Trophoblast cell (in vitro differentiated cells and primary cell): ENCODE measurements at regions not wholly inside any gene's neighbourhood (a gene's known extent, or its start where the extent isn't known, plus 50 kb on each side); places are given as distances from the start of the nearest gene placed in this dataset.

ENCODE experiments used
- DNase-seq, 2 donors: peaks; one replicate each; pipeline ENCODE4 v3.0.0-alpha.2; 2016
- H2AFZ ChIP-seq: 2 replicates; pipeline ENCODE4 v1.6.1; 2013; ENCODE audit warnings: low read length, moderate library complexity, mild to moderate bottlenecking; ENCODE audit not compliant: insufficient read depth, poor library complexity
- H2AK5ac ChIP-seq: 2 replicates; pipeline ENCODE4 v1.6.1; 2013; ENCODE audit warnings: mild to moderate bottlenecking, low read length
- H2BK120ac ChIP-seq: 2 replicates; pipeline ENCODE4 v1.6.1; 2013; ENCODE audit warnings: low read length, mild to moderate bottlenecking, moderate library complexity; ENCODE audit not compliant: insufficient read depth, poor library complexity
- H2BK12ac ChIP-seq: 2 replicates; pipeline ENCODE4 v1.6.1; 2013; ENCODE audit warnings: mild to moderate bottlenecking, low read length, moderate library complexity
- H2BK5ac ChIP-seq: 2 replicates; pipeline ENCODE4 v1.6.1; 2013; ENCODE audit warnings: low read length, low read depth, moderate library complexity, mild to moderate bottlenecking; ENCODE audit not compliant: poor library complexity
- H3K14ac ChIP-seq: 2 replicates; pipeline ENCODE4 v1.6.1; 2013; ENCODE audit warnings: mild to moderate bottlenecking, low read length
- H3K18ac ChIP-seq: 2 replicates; pipeline ENCODE4 v1.6.1; 2013; ENCODE audit warnings: mild to moderate bottlenecking, low read length
- H3K23ac ChIP-seq: 2 replicates; pipeline ENCODE4 v1.6.1; 2013; ENCODE audit warnings: low read length
- H3K27ac ChIP-seq: 2 replicates; pipeline ENCODE4 v1.5.1; 2013; ENCODE audit warnings: low read depth, mild to moderate bottlenecking, inconsistent platforms, low read length, moderate library complexity
- H3K27me3 ChIP-seq: 2 replicates; pipeline ENCODE4 v1.6.1; 2013; ENCODE audit warnings: inconsistent platforms, mild to moderate bottlenecking, low read length, moderate library complexity; ENCODE audit not compliant: insufficient read depth
- H3K36me3 ChIP-seq, 2 experiments: 1 replicate in 1 of 2; 2 replicates in 1 of 2; pipeline ENCODE4 v1.6.1; 2013; ENCODE audit warnings: low read length in 2 of 2, mild to moderate bottlenecking in 2 of 2, moderate library complexity in 1 of 2; ENCODE audit not compliant: insufficient read depth in 2 of 2, control insufficient read depth in 1 of 2
- H3K4ac ChIP-seq: 2 replicates; pipeline ENCODE4 v1.6.1; 2013; ENCODE audit warnings: low read depth, mild to moderate bottlenecking, low read length, moderate library complexity
- H3K4me1 ChIP-seq, 2 experiments: 1 replicate in 1 of 2; 2 replicates in 1 of 2; pipeline ENCODE4 v1.6.1; 2013; ENCODE audit warnings: low read length in 2 of 2, mild to moderate bottlenecking in 2 of 2, moderate library complexity in 1 of 2; ENCODE audit not compliant: insufficient read depth in 2 of 2, control insufficient read depth in 1 of 2
- H3K4me2 ChIP-seq: 2 replicates; pipeline ENCODE4 v1.6.1; 2013; ENCODE audit warnings: inconsistent platforms, mild to moderate bottlenecking, low read length, moderate library complexity
- H3K4me3 ChIP-seq: 2 replicates; pipeline ENCODE4 v1.5.1; 2013; ENCODE audit warnings: mild to moderate bottlenecking, low read depth, low read length, inconsistent platforms
- H3K79me1 ChIP-seq: one replicate; pipeline ENCODE4 v1.6.1; 2013; ENCODE audit warnings: low read length
- H3K79me2 ChIP-seq: 2 replicates; pipeline ENCODE4 v1.6.1; 2013; ENCODE audit warnings: low read length, mild to moderate bottlenecking; ENCODE audit not compliant: control insufficient read depth, insufficient read depth, poor library complexity
- H3K9ac ChIP-seq: 2 replicates; pipeline ENCODE4 v1.6.1; 2013; ENCODE audit warnings: mild to moderate bottlenecking, low read length
- H3K9me3 ChIP-seq: 2 replicates; pipeline ENCODE4 v1.6.1; 2013; ENCODE audit warnings: low read depth, mild to moderate bottlenecking, control low read depth, inconsistent platforms, low read length; ENCODE audit not compliant: insufficient read depth
- H4K12ac ChIP-seq: 2 replicates; pipeline ENCODE4 v1.6.1; 2013; ENCODE audit warnings: low read depth, mild to moderate bottlenecking, low read length, moderate library complexity
- H4K8ac ChIP-seq: 2 replicates; pipeline ENCODE4 v1.6.1; 2013; ENCODE audit warnings: low read depth, mild to moderate bottlenecking, low read length, moderate library complexity
- H4K91ac ChIP-seq: one replicate; pipeline ENCODE4 v1.6.1; 2013; ENCODE audit warnings: low read depth, mild to moderate bottlenecking, low read length, moderate library complexity
- WGBS: extraction: QIAGEN DNeasy Blood & Tissue Kit; methylation state at CpG from one replicate; pipeline ENCODE4 v1.1.7; 2013; ENCODE audit warnings: missing lambda C conversion rate; ENCODE audit not compliant: insufficient read length, insufficient coverage; ENCODE audit errors: extremely low coverage; 5-methylcytosine and 5-hydroxymethylcytosine counted together

GRCh38 chr11:98434296-98434695 lies 586.5 kb upstream of the CNTN5 start:
- Histone ChIP-seq H3K79me1 (no peaks in the 10 kb centered on the region), H3K18ac (no peak overlapping the region), H4K91ac (no peak overlapping the region), H3K27me3 (no peaks in the 10 kb centered on the region), H3K4me3 (no peak overlapping the region), H4K12ac (no peak overlapping the region), H2BK120ac (no peak overlapping the region), H3K9me3 (no peaks in the 10 kb centered on the region), H4K8ac (no peak overlapping the region), H3K36me3 (no peaks in the 10 kb centered on the region), H3K9ac (no peak overlapping the region), H2AK5ac (no peak overlapping the region), H3K23ac (no peak overlapping the region), H3K14ac (no peak overlapping the region), H3K4ac (no peak overlapping the region), H3K27ac (no peak overlapping the region), H2AFZ (no peak overlapping the region), H2BK12ac (no peak overlapping the region), H3K79me2 (no peaks in the 10 kb centered on the region), H3K4me2 (no peak overlapping the region), H2BK5ac (no peak overlapping the region), H3K4me1 (no peaks in the 10 kb centered on the region)
- DNase-seq: no peak
- WGBS: no CpG with 5 or more reads among the region's 1 CpG

GRCh38 chr11:98453378-98453777 lies 567.4 kb upstream of the CNTN5 start:
- Histone ChIP-seq H4K91ac (no peak overlapping the region), H2AK5ac (no peak overlapping the region), H3K9me3 (no peaks in the 10 kb centered on the region), H3K4ac (no peak overlapping the region), H3K23ac (no peak overlapping the region), H3K36me3 (no peaks in the 10 kb centered on the region), H3K27me3 (no peaks in the 10 kb centered on the region), H3K79me1 (no peaks in the 10 kb centered on the region), H3K14ac (no peak overlapping the region), H3K9ac (no peak overlapping the region), H3K79me2 (no peaks in the 10 kb centered on the region), H3K18ac (no peak overlapping the region), H2BK12ac (no peak overlapping the region), H4K12ac (no peak overlapping the region), H4K8ac (no peak overlapping the region), H3K27ac (no peak overlapping the region), H3K4me1 (no peaks in the 10 kb centered on the region), H3K4me3 (no peak overlapping the region), H2BK5ac (no peak overlapping the region), H3K4me2 (no peak overlapping the region), H2AFZ (no peak overlapping the region), H2BK120ac (no peak overlapping the region)
- DNase-seq: no peak
- no CpG with 5 or more reads among the region's 11 CpGs for WGBS

- Histone ChIP-seq H2BK12ac (no peak overlapping the region), H3K4me3 (no peak overlapping the region), H4K12ac (no peak overlapping the region), H4K8ac (no peak overlapping the region), H2AFZ (no peak overlapping the region), H3K9me3 (no peaks in the 10 kb centered on the region), H3K36me3 (no peaks in the 10 kb centered on the region), H2BK5ac (no peak overlapping the region), H3K79me1 (no peaks in the 10 kb centered on the region), H4K91ac (no peak overlapping the region), H3K9ac (no peak overlapping the region), H3K18ac (no peak overlapping the region), H3K27me3 (no peaks in the 10 kb centered on the region), H3K23ac (no peak overlapping the region), H2AK5ac (no peak overlapping the region), H3K4ac (no peak overlapping the region), H3K4me2 (no peak overlapping the region), H3K79me2 (no peaks in the 10 kb centered on the region), H2BK120ac (no peak overlapping the region), H3K27ac (no peak overlapping the region), H3K4me1 (no peaks in the 10 kb centered on the region), H3K14ac (no peak overlapping the region)
- no peak for DNase-seq
- no CpG with 5 or more reads among the region's 14 CpGs for WGBS
Measured at GRCh38 chr11:98455500-98456307, 565.0 kb upstream of the CNTN5 start.

GRCh38 chr11:98456308-98456680 lies 564.5 kb upstream of the CNTN5 start:
- WGBS: no CpG with 5 or more reads among the region's 5 CpGs
- Histone ChIP-seq H3K9ac (no peak overlapping the region), H4K91ac (no peak overlapping the region), H4K8ac (no peak overlapping the region), H2BK120ac (no peak overlapping the region), H3K79me1 (no peaks in the 10 kb centered on the region), H4K12ac (no peak overlapping the region), H3K4ac (no peak overlapping the region), H3K4me1 (no peaks in the 10 kb centered on the region), H3K4me3 (no peak overlapping the region), H3K27me3 (no peaks in the 10 kb centered on the region), H3K4me2 (no peak overlapping the region), H3K36me3 (no peaks in the 10 kb centered on the region), H3K23ac (no peak overlapping the region), H3K14ac (no peak overlapping the region), H3K27ac (no peak overlapping the region), H3K9me3 (no peaks in the 10 kb centered on the region), H2BK5ac (no peak overlapping the region), H3K18ac (no peak overlapping the region), H2AFZ (no peak overlapping the region), H3K79me2 (no peaks in the 10 kb centered on the region), H2BK12ac (no peak overlapping the region), H2AK5ac (no peak overlapping the region)
- DNase-seq: no peak
